KOPT-K1 (cell line): ENCODE measurements at regions not wholly inside any gene's neighbourhood (a gene's known extent, or its start where the extent isn't known, plus 50 kb on each side); places are given as distances from the start of the nearest gene placed in this dataset.

Experiments used
- H3K27ac ChIP-seq: fragments of 200-600 bp; sonication (generic); 2 replicates; pipeline ENCODE4 v1.5.1; 2016; ENCODE audit warnings: antibody characterized with exemption, mild to moderate bottlenecking, low read depth, low read length; ENCODE audit not compliant: poor library complexity, severe bottlenecking
- H3K36me3 ChIP-seq: fragments of 200-600 bp; sonication (generic); 2 replicates; pipeline ENCODE4 v1.5.1; 2017; ENCODE audit warnings: antibody characterized with exemption, mild to moderate bottlenecking, low read length, moderate library complexity; ENCODE audit not compliant: insufficient read depth
- H3K9me3 ChIP-seq: fragments of 200-600 bp; sonication (generic); 2 replicates; pipeline ENCODE4 v1.5.1; 2017; ENCODE audit warnings: antibody characterized with exemption, low read length, mild to moderate bottlenecking; ENCODE audit not compliant: insufficient read depth, poor library complexity, severe bottlenecking

DNA sequence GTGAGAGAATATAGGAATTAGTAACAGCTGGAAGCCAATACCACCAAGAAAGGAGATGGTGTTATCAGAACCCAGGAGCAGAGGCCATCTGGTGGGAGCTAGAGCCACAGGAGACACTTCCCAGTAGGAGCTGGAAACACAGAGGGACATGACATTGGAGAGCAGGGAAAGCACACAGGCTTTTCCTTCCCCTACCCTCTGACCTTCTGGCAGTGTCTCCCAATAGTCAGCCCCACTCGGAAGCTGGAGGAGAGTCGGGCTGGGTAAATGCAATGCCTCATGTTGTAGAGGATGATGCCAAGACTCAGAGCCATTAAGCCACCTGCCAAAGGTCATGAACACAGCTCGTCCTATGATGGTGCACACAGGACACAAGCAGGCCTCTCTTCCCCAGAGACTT is 538.5 kb downstream of the BCL11B start:
- Histone ChIP-seq H3K27ac (no peak overlapping the region), H3K36me3 (no peaks in the 10 kb centered on the region), H3K9me3 (no peaks in the 10 kb centered on the region)

DNA sequence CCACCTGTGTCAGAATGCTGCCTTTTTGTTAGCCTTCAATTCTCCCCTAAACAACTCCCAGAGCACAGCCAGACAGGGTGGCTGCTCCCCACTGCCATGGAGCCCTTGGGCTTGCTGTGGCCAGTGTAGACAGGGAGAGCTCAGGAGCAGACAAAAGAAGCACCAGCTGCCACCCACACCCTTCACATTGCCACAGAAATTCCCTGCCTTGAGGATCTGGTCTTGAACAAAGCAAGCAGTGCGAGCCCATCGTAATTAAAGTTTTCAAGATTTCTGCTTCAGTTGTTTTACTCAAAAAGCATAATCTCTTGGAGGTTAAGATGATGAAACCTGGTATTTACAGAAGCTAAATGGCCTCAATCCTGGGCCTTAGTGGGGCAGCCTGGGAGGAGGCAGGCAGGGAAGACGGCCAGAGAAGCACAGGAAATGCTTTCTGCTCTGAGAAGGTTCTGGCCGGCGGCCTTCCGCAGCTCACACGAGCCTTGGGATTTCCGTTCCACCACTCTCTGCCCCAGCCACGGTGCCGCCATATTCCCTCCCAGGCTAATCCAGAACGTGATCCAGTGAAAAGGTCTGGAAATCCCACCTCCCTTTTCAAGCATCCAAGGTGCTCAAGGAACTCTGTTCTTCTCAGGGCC is 535.2 kb downstream of the BCL11B start:
- Histone ChIP-seq H3K9me3 (no peaks in the 10 kb centered on the region), H3K27ac (no peak overlapping the region), H3K36me3 (no peaks in the 10 kb centered on the region)

DNA sequence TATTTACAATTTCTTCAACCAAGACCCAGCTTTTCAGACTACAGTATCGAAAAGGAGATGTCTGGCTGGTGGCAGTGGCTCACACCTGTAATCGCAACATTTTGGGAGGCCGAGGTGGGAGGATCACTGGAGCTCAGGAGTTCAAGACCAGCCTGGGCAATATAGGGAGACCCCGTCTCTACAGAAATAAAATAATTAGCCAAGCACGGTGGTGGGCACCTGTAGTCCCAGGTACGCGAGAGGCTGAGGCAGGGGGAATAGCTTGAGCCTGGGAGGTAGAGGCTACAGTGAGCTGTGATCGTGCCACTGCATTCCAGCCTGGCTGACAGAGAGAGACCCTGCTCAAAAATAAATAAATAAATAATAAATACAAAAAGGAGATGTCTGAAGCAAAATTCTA is 530.5 kb downstream of the BCL11B start:
- Histone ChIP-seq H3K27ac (no peak overlapping the region), H3K36me3 (no peaks in the 10 kb centered on the region), H3K9me3 (no peaks in the 10 kb centered on the region)

DNA sequence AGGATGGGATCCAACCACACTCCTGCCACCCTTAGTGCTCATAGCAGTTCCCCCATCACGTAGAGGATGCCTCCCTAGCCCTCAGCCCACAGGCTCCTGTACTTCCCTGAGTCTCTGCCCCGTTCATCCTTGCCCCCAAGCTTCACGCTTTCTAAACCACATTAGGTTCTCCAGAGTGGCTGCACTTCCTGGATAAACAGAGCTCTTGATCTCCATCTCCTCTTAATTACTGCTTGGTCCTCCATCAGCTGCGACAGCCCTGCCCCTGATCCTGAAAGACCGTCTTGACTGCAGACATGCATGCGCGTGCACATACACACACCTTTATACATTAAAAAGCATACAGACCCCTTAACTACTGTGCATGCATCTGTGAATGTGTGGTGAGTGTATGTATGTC is 530.0 kb downstream of the BCL11B start:
- H3K36me3 ChIP-seq = no peaks in the 10 kb centered on the region
- no peak overlapping the region for H3K27ac ChIP-seq
- H3K9me3 ChIP-seq = no peaks in the 10 kb centered on the region

DNA sequence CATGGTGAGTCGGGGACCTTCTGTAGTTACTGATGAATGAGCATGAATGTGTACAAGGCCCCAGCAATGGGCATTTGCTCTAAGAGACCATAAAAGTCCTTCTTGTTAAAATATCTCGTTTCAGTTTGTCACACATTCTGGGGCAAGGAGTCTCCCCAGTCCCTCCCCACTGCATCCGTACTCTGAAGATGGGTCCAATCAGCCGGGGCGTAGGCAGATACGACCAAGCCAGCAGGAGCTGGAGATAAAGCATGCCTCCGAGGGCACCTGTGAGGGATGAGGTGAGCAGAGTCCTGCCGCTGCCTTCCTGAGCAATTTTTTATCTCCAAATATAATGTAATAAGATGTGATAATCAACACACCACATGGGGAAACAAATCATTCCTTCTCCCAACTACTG is 528.5 kb downstream of the BCL11B start:
- H3K9me3 ChIP-seq = no peaks in the 10 kb centered on the region
- H3K36me3 ChIP-seq = no peaks in the 10 kb centered on the region
- H3K27ac ChIP-seq = no peak overlapping the region

DNA sequence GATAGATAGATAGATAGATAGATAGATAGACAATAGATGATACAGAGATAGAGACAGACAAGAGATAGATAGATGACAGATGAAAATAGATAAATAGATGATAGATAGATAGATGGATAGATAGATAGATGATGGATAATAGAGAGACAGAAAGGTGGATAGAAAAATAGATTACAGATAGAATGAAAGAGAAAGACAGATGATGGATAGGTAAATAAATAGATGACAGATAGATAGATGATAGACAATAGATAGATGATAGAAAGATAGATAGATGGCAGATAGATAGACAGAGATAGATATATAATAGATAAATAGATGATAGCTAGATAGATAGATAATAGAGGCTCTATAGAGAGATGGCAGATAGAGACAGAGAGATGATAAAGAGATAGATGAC is 523.0 kb downstream of the BCL11B start:
- no peaks in the 10 kb centered on the region for H3K36me3 ChIP-seq
- H3K9me3 ChIP-seq = no peaks in the 10 kb centered on the region
- H3K27ac ChIP-seq = no peak overlapping the region

DNA sequence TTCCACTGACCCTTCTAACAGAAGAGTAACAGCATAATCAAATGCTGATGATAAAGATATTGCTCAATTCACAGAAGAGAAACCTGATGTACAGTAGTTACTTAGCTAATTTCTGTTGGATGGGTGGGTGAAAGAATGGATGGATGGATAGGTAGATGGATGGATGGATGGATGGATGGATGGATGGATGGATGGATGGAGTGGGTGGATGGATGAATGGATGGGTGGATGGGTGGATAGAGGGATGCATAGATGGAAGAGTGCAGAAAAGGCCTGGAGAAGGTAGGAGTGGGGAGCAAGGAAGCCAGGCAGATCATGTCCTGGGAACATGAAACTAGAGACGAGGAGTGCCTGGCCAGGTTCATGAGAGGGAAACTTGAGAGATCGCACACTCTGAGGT is 520.9 kb downstream of the BCL11B start:
- Histone ChIP-seq H3K27ac (no peak overlapping the region), H3K36me3 (no peaks in the 10 kb centered on the region), H3K9me3 (peaks cover 18% of the 10 kb centered on the region)

DNA sequence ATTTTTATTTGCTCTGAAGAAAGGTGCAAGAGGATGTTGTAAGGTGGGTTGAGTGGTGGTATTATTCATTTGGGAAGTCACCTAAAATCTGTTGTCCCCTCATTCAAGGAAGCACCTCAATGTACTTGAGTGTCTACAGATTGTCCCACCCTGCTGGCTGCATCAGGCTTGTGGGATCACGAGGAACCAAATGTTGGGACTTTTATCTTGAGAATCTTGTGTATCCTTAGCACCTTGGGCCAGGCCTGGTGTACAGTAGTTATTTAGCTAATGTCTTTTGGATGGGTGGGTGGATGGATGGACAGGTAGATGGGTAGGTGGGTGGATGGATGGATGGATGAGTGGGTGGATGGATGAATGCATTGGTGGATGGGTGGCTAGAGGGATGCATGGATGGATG is 519.3 kb downstream of the BCL11B start:
- H3K9me3 ChIP-seq = peaks cover 22% of the 10 kb centered on the region

DNA sequence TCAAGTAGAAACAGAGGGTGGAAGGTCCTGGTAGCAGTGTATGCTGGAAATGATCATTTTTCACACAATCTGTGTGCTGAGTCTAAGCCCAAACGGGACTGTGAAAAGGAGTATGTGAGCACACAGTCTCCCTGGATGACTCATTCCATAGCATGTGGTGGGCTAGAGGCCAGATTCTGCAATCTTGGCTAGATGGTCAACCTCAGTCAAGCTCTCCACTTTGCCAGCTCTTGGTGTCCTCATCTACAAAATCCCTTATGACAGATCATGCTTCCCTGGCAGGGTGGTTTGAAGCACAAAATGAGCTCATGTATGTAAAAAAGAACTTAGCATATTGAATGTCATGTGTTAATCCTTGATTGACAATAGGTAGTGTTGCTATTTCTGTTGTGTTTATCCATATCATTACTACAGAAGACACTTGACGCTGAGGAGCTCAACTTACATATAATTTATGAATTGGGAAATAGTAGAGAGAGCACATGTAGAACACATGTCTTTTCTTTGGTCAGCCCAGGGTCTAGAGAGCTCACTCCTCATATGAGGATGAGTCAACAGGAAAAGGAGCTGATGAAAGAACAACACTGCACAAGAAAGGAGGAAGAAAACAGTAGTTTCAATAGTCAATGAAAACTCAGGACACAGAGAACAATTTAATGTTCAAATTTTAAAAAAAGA is 517.5 kb downstream of the BCL11B start:
- H3K9me3 ChIP-seq = peaks cover 22% of the 10 kb centered on the region
- no peaks in the 10 kb centered on the region for H3K36me3 ChIP-seq
- H3K27ac ChIP-seq = no peak overlapping the region

More for the DNA sequence above, 519.3 kb downstream of the BCL11B start:
- Histone ChIP-seq H3K27ac (no peak overlapping the region), H3K36me3 (no peaks in the 10 kb centered on the region)

DNA sequence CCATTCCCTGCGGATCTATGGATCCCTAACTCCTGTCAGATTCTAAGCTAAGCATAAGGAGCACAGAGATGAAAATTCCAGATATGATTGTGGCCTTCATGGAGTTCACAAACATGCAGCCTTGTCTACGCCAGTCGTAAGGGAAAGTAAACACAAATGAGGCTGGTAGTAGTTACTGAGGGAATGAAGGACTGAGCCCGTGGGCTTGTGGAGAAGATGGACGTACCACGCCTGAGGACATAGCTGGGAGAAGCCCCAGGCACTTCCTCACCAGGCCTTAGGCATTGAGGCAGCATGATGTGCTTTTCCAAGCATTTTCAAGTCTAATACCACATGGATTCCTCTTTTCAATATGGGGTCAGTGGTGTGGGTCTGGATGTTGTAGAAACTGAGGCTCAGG is 515.2 kb downstream of the BCL11B start:
- H3K27ac ChIP-seq = no peak overlapping the region
- no peaks in the 10 kb centered on the region for H3K36me3 ChIP-seq
- H3K9me3 ChIP-seq = peaks cover 22% of the 10 kb centered on the region

DNA sequence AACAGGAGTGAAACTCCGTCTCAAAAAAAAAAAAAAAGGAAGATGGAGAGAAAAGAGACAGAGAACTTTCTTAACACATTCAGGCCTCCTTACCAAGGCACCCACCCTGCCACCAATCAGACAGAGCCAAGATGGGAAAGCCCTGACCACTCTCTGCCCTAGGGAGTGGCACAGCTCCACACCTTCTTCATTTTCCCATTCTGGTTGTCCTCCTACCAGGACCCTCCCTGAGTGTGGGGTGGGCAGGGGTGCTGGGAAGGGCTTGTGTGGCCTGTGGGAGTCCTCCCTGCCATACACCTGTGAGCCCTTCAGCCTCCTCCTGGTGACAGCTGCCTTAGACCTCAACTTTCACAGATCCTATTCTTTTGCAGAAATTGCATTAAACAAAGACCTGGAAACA is 513.6 kb downstream of the BCL11B start:
- H3K36me3 ChIP-seq = no peaks in the 10 kb centered on the region
- H3K9me3 ChIP-seq = peaks cover 31% of the 10 kb centered on the region
- H3K27ac ChIP-seq = no peak overlapping the region

DNA sequence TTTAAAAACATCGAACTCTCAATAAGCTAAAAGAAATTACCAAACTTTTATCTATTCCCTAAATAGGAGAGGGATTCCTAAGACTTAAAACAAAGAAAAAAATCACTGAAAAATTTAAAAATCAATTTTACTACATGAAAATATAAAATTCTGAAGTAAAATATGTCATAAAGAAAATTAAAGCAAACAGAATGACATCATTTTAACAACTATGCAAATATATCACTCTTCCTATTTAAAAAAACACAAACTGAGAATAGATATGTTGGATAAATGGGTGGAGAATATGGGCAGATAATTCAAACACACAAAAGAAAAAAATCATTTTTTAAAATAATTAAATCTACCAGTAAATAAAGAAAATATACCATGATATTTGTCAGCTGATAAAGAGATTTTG is 510.0 kb downstream of the BCL11B start:
- H3K9me3 ChIP-seq = peaks cover 18% of the 10 kb centered on the region
- H3K36me3 ChIP-seq = no peaks in the 10 kb centered on the region
- no peak overlapping the region for H3K27ac ChIP-seq

DNA sequence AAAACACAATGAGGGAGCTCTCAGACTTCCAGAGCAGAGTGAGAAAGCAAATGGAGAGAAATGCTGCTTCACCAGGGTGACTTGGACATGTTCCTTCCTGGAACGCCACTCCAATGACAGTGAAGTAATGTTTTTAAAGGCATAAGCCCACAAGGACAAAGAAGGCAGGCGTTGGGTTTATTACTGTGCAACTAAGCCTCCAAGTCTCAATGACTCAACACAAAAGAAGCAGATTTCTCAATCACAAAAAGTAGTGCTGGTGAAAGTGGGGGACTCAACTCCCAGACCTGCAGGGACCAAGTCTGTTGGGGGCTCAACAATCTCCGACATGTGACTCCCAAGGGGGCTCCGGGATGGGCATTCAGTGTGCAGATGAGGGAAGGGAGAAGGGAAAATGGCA is 505.2 kb downstream of the BCL11B start:
- no peak overlapping the region for H3K27ac ChIP-seq

DNA sequence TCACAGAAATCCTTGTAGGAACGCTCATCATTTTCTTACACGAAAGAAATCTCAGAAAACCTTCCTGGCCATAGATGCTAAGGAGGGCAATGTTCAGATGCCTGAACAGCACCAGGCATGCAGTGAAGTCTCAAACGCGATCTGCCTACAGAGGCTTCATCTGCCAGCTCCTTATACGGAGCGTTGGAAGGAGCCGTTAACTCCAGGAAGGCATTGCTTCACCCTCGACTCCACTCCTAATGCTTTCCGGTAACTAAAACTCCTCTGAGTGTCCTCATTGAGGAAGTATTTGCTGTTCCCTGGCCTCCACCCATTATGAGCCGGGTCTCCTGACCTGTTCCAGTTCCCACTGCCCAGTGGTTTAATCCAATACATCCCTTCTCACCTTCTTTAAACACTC is 502.7 kb downstream of the BCL11B start:
- no peaks in the 10 kb centered on the region for H3K36me3 ChIP-seq
- H3K27ac ChIP-seq = no peak overlapping the region
- H3K9me3 ChIP-seq = peaks cover 3% of the 10 kb centered on the region

More for the DNA sequence above, 505.2 kb downstream of the BCL11B start:
- peaks cover 18% of the 10 kb centered on the region for H3K9me3 ChIP-seq
- H3K36me3 ChIP-seq = no peaks in the 10 kb centered on the region

DNA sequence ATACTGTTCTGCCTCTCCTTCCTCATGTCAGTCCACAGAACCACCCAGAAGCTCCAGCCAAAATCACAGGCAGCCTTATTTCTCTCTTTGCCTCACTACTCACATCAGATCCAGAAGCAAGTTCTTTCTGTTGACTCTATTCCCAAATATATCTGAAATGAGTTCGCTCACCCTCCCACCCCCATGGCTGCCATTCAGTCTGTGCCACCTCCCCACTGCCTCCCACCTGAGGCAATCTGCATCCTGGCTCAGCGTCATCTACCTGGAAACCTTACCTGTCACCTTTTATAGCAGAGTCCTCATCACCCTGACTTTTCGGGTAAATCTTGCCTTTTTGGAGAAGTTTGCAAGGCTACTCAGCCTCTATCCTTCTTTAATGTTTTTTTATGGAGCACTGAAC is 501.8 kb downstream of the BCL11B start:
- Histone ChIP-seq H3K36me3 (no peaks in the 10 kb centered on the region), H3K9me3 (no peaks in the 10 kb centered on the region), H3K27ac (no peak overlapping the region)

DNA sequence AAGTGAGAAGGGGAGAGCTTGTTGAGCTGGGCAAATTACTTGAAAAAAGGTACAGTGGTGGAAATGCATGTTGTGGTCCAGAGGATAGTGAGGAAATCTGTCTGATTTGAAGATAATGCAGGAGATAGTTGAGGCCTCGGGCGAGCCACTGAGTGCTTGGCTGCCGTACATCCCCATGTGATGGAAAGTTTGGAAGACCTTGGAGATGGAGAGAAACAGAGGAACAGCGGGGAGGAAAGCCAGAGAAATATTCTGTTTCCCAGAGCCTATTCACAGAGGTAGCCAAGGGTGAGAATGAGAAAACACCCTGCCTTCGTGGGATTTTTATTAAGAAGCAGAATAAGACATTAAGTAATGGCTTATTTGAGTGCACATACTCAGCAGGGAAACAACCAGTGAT is 498.2 kb downstream of the BCL11B start:
- Histone ChIP-seq H3K9me3 (no peaks in the 10 kb centered on the region), H3K36me3 (no peaks in the 10 kb centered on the region), H3K27ac (no peak overlapping the region)
